SK-N-SH treated with all-trans-retinoic acid at 6 μM for 48 hours (cell line): ENCODE measurements at regions not wholly inside any gene's neighbourhood (a gene's known extent, or its start where the extent isn't known, plus 50 kb on each side); places are given as distances from the start of the nearest gene placed in this dataset.

ENCODE experiments used
- ATAC-seq: fragments of 200-7000 bp; cut with Tn5 transposase; 3 replicates; pipeline ENCODE4 v1.9.1; 2020; ENCODE audit warnings: mild to moderate bottlenecking, moderate library complexity
- ARNTL ChIP-seq: fragments of 450-650 bp; formaldehyde crosslinking; IDR thresholded peaks from 2 replicates; pipeline ENCODE4 v1.5.0; 2020; ENCODE audit warnings: low read depth, mild to moderate bottlenecking, moderate library complexity, borderline replicate concordance
- BACH2 ChIP-seq: fragments of 250-450 bp; sonication (Bioruptor Pico); IDR thresholded peaks from 2 replicates; pipeline ENCODE4 v1.9.0; 2021; ENCODE audit warnings: mild to moderate bottlenecking, borderline replicate concordance
- CSDC2 ChIP-seq: fragments of 250-450 bp; sonication (Bioruptor Pico); IDR thresholded peaks from 2 replicates; pipeline ENCODE4 v1.5.0; 2020; ENCODE audit warnings: mild to moderate bottlenecking, moderate library complexity
- ESRRG ChIP-seq: fragments of 250-450 bp; sonication (Bioruptor Pico); IDR thresholded peaks from 2 replicates; pipeline ENCODE4 v1.6.1; 2021; ENCODE audit warnings: mild to moderate bottlenecking
- GLIS3 ChIP-seq: fragments of 250-450 bp; sonication (Bioruptor Pico); IDR thresholded peaks from 2 replicates; pipeline ENCODE4 v1.5.0; 2020; ENCODE audit warnings: mild to moderate bottlenecking, moderate library complexity
- ISL1 ChIP-seq: fragments of 250-450 bp; sonication (Bioruptor Pico); IDR thresholded peaks from 2 replicates; pipeline ENCODE4 v2.1.2; 2022; ENCODE audit warnings: mild to moderate bottlenecking, moderate library complexity
- PPARA ChIP-seq: fragments of 250-450 bp; sonication (Bioruptor Pico); IDR thresholded peaks from 2 replicates; pipeline ENCODE4 v1.5.0; 2020; ENCODE audit warnings: mild to moderate bottlenecking, borderline replicate concordance
- RARB ChIP-seq: fragments of 250-450 bp; sonication (Bioruptor Pico); IDR thresholded peaks from 2 replicates; pipeline ENCODE4 v1.8.0; 2021; ENCODE audit warnings: mild to moderate bottlenecking, moderate library complexity
- SNAI2 ChIP-seq: fragments of 250-450 bp; sonication (Bioruptor Pico); IDR thresholded peaks from 2 replicates; pipeline ENCODE4 v1.5.0; 2020; ENCODE audit warnings: mild to moderate bottlenecking, moderate library complexity
- TCF4 ChIP-seq: fragments of 250-450 bp; sonication (Bioruptor Pico); IDR thresholded peaks from 2 replicates; pipeline ENCODE4 v1.8.0; 2021; ENCODE audit warnings: mild to moderate bottlenecking, moderate library complexity, borderline replicate concordance
- TOX ChIP-seq: fragments of 250-450 bp; sonication (Bioruptor Pico); IDR thresholded peaks from 2 replicates; pipeline ENCODE4 v1.8.0; 2021; ENCODE audit warnings: mild to moderate bottlenecking, moderate library complexity, borderline replicate concordance
- ZC3H10 ChIP-seq: fragments of 250-450 bp; sonication (Bioruptor Pico); IDR thresholded peaks from 2 replicates; pipeline ENCODE4 v1.5.1; 2021; ENCODE audit warnings: mild to moderate bottlenecking, moderate library complexity
- ZFP3 ChIP-seq: fragments of 250-450 bp; sonication (Bioruptor Pico); IDR thresholded peaks from 2 replicates; pipeline ENCODE4 v1.5.0; 2020; ENCODE audit warnings: mild to moderate bottlenecking, moderate library complexity
- ZFP30 ChIP-seq: fragments of 450-650 bp; formaldehyde crosslinking; IDR thresholded peaks from 2 replicates; pipeline ENCODE4 v1.5.0; 2022; ENCODE audit warnings: mild to moderate bottlenecking, moderate library complexity
- ZNF565 ChIP-seq: fragments of 450-650 bp; formaldehyde crosslinking; conservative IDR thresholded peaks from 2 replicates; pipeline ENCODE4 v1.5.0; 2020; ENCODE audit warnings: low read depth, mild to moderate bottlenecking, moderate library complexity
- ZNF8 ChIP-seq: fragments of 450-650 bp; formaldehyde crosslinking; IDR thresholded peaks from 2 replicates; pipeline ENCODE4 v1.5.0; 2020; ENCODE audit warnings: mild to moderate bottlenecking, moderate library complexity
- TF ChIP-seq, protein P1 (sequence below): fragments of 250-450 bp; sonication (Bioruptor Pico); IDR thresholded peaks from 2 replicates; pipeline ENCODE4 v1.8.0; 2020; ENCODE audit warnings: mild to moderate bottlenecking, moderate library complexity, borderline replicate concordance
- TF ChIP-seq, protein P2 (sequence below): fragments of 250-450 bp; sonication (Bioruptor Pico); IDR thresholded peaks from 2 replicates; pipeline ENCODE4 v1.5.0; 2020; ENCODE audit warnings: mild to moderate bottlenecking, moderate library complexity
- TF ChIP-seq, protein P3 (sequence below): fragments of 250-450 bp; sonication (Bioruptor Pico); IDR thresholded peaks from 2 replicates; pipeline ENCODE4 v1.8.0; 2021; ENCODE audit warnings: low read depth, mild to moderate bottlenecking, moderate library complexity, borderline replicate concordance
- TF ChIP-seq, protein P4 (sequence below): fragments of 250-450 bp; sonication (Bioruptor Pico); IDR thresholded peaks from 2 replicates; pipeline ENCODE4 v1.5.1; 2020; ENCODE audit warnings: low read depth, mild to moderate bottlenecking, moderate library complexity

- no peak for TF ChIP-seq ARNTL (CRISPR knock-in tag)
- no peak for ATAC-seq
These were observed 463.6 kb upstream of the CRIM1 start for GRCh38 chr2:35891936-35892335.

DNA sequence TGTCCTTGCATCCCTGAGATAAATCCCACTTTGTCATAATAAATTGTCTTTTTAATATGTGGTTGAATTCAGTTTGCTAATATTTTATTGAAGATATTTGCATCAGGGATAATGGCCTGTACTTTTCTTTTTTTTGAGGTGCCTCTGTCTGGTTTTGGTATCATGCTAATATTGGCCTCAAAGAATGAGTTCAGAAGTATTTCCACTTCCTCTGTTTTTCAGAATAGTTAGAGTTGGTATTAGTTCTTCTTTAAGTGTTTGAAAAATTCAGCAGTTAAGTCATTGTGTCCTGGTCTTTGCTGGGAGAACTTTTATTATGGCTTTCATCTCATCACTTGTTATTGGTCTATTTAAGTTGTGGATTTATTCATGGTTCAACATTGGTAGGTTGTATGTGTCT, 464.1 kb upstream of the CRIM1 start:
- ATAC-seq = no peak
- TF ChIP-seq, protein P1, sequence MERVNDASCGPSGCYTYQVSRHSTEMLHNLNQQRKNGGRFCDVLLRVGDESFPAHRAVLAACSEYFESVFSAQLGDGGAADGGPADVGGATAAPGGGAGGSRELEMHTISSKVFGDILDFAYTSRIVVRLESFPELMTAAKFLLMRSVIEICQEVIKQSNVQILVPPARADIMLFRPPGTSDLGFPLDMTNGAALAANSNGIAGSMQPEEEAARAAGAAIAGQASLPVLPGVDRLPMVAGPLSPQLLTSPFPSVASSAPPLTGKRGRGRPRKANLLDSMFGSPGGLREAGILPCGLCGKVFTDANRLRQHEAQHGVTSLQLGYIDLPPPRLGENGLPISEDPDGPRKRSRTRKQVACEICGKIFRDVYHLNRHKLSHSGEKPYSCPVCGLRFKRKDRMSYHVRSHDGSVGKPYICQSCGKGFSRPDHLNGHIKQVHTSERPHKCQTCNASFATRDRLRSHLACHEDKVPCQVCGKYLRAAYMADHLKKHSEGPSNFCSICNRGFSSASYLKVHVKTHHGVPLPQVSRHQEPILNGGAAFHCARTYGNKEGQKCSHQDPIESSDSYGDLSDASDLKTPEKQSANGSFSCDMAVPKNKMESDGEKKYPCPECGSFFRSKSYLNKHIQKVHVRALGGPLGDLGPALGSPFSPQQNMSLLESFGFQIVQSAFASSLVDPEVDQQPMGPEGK = no peak
- TF ChIP-seq, protein P2, sequence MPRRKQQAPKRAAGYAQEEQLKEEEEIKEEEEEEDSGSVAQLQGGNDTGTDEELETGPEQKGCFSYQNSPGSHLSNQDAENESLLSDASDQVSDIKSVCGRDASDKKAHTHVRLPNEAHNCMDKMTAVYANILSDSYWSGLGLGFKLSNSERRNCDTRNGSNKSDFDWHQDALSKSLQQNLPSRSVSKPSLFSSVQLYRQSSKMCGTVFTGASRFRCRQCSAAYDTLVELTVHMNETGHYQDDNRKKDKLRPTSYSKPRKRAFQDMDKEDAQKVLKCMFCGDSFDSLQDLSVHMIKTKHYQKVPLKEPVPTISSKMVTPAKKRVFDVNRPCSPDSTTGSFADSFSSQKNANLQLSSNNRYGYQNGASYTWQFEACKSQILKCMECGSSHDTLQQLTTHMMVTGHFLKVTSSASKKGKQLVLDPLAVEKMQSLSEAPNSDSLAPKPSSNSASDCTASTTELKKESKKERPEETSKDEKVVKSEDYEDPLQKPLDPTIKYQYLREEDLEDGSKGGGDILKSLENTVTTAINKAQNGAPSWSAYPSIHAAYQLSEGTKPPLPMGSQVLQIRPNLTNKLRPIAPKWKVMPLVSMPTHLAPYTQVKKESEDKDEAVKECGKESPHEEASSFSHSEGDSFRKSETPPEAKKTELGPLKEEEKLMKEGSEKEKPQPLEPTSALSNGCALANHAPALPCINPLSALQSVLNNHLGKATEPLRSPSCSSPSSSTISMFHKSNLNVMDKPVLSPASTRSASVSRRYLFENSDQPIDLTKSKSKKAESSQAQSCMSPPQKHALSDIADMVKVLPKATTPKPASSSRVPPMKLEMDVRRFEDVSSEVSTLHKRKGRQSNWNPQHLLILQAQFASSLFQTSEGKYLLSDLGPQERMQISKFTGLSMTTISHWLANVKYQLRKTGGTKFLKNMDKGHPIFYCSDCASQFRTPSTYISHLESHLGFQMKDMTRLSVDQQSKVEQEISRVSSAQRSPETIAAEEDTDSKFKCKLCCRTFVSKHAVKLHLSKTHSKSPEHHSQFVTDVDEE (CRISPR knock-in tag) = no peak
- TF ChIP-seq TCF4 = no peak
- TF ChIP-seq, protein P3, sequence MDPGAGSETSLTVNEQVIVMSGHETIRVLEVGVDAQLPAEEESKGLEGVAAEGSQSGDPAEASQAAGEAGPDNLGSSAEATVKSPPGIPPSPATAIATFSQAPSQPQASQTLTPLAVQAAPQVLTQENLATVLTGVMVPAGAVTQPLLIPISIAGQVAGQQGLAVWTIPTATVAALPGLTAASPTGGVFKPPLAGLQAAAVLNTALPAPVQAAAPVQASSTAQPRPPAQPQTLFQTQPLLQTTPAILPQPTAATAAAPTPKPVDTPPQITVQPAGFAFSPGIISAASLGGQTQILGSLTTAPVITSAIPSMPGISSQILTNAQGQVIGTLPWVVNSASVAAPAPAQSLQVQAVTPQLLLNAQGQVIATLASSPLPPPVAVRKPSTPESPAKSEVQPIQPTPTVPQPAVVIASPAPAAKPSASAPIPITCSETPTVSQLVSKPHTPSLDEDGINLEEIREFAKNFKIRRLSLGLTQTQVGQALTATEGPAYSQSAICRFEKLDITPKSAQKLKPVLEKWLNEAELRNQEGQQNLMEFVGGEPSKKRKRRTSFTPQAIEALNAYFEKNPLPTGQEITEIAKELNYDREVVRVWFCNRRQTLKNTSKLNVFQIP (CRISPR knock-in tag) = no peak
- TF ChIP-seq ZFP3 = no peak
- no peak for TF ChIP-seq SNAI2 (CRISPR knock-in tag)
- no peak for TF ChIP-seq ZC3H10 (CRISPR knock-in tag)
- no peak for TF ChIP-seq CSDC2 (CRISPR knock-in tag)
- TF ChIP-seq GLIS3 (CRISPR knock-in tag) = no peak
- no peak for TF ChIP-seq TOX
- TF ChIP-seq RARB = no peak
- TF ChIP-seq ESRRG (CRISPR knock-in tag) = no peak
- TF ChIP-seq, protein P4, sequence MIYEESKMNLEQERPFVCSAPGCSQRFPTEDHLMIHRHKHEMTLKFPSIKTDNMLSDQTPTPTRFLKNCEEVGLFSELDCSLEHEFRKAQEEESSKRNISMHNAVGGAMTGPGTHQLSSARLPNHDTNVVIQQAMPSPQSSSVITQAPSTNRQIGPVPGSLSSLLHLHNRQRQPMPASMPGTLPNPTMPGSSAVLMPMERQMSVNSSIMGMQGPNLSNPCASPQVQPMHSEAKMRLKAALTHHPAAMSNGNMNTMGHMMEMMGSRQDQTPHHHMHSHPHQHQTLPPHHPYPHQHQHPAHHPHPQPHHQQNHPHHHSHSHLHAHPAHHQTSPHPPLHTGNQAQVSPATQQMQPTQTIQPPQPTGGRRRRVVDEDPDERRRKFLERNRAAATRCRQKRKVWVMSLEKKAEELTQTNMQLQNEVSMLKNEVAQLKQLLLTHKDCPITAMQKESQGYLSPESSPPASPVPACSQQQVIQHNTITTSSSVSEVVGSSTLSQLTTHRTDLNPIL (CRISPR knock-in tag) = no peak
- TF ChIP-seq ISL1 (CRISPR knock-in tag) = no peak
- TF ChIP-seq ZFP30 = no peak

DNA sequence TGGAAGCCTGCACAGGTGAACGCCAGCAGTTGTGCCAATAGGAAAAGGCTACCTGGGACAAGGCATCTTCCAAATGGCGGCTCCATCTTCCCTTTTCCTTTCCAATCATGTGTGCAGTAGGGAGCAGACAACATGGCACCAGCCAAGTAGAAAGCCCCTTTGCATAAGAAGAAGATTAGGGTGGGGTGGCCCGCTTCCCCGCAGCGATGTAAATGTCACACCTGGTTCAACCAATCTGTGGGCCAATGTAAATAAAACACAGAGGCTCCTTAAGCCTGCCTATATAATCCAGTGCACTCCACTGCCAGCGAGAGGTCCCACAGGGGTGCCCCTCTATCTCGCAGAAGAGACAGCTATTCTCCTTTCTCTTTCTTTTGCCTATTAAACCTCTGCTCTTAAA, 468.4 kb upstream of the CRIM1 start:
- TF ChIP-seq GLIS3 (CRISPR knock-in tag) (no peak), ISL1 (CRISPR knock-in tag) (no peak), TCF4 (no peak), ESRRG (CRISPR knock-in tag) (no peak), BACH2 (CRISPR knock-in tag) (no peak), ZNF565 (CRISPR knock-in tag) (no peak), ZFP3 (no peak), ZNF8 (CRISPR knock-in tag) (no peak), ARNTL (CRISPR knock-in tag) (no peak), TOX (no peak), PPARA (CRISPR knock-in tag) (no peak)
- TF ChIP-seq, protein P1 = no peak
- TF ChIP-seq, protein P2 (CRISPR knock-in tag) = no peak
- TF ChIP-seq, all 23 proteins: peak for 0
- no peak for ATAC-seq
